Thyroid gland (tissue), 4 donors: ENCODE measurements at regions not wholly inside any gene's neighbourhood (a gene's known extent, or its start where the extent isn't known, plus 50 kb on each side); places are given as distances from the start of the nearest gene placed in this dataset.

ENCODE experiments used
- POLR2A ChIP-seq, 2 donors: fragments of 450-650 bp; IDR thresholded peaks; one replicate each; pipeline ENCODE4 v1.6.1; 2017; ENCODE audit warnings: antibody characterized with exemption in 2 of 2, mild to moderate bottlenecking in 2 of 2, moderate library complexity in 1 of 2
- TF ChIP-seq, protein P1 (sequence below), 6 experiments: fragments of 200-600 bp in 3 of 6; fragments of 450-650 bp in 3 of 6; sonication (generic) in 3 of 6; IDR thresholded peaks; one replicate each; pipeline ENCODE4 v1.5.1; 2016 to 2019; ENCODE audit warnings: antibody characterized with exemption in 6 of 6, mild to moderate bottlenecking in 2 of 6, inconsistent platforms in 1 of 6, moderate library complexity in 1 of 6

DNA sequence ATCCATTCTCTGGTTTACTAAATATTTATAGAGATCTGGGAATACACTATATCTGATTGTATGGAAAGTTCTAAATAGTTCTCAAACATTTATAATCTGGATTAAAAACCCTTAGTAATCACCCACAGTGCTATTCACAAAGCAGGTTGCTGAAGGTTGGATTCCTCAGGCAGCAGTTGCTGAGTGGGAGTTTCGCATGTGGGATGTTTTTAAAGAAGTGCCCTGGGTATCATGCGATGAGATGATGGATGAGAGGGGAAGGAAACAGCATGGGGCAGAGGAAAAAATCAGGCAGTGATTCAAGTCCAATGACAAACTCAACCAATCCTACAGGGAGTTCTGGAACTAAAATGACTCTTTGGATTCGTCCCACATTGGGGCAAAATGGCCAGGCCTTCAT, 85.3 kb upstream of the GALNT2 start:
- TF ChIP-seq POLR2A (IDR thresholded peaks at IDR 0.05) = no peak
- TF ChIP-seq, protein P1, sequence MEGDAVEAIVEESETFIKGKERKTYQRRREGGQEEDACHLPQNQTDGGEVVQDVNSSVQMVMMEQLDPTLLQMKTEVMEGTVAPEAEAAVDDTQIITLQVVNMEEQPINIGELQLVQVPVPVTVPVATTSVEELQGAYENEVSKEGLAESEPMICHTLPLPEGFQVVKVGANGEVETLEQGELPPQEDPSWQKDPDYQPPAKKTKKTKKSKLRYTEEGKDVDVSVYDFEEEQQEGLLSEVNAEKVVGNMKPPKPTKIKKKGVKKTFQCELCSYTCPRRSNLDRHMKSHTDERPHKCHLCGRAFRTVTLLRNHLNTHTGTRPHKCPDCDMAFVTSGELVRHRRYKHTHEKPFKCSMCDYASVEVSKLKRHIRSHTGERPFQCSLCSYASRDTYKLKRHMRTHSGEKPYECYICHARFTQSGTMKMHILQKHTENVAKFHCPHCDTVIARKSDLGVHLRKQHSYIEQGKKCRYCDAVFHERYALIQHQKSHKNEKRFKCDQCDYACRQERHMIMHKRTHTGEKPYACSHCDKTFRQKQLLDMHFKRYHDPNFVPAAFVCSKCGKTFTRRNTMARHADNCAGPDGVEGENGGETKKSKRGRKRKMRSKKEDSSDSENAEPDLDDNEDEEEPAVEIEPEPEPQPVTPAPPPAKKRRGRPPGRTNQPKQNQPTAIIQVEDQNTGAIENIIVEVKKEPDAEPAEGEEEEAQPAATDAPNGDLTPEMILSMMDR (IDR thresholded peaks at IDR 0.05) = no peak
